ENCODE measurements at regions not wholly inside any gene's neighbourhood (a gene's known extent, or its start where the extent isn't known, plus 50 kb on each side); places are given as distances from the start of the nearest gene placed in this dataset.

DNA sequence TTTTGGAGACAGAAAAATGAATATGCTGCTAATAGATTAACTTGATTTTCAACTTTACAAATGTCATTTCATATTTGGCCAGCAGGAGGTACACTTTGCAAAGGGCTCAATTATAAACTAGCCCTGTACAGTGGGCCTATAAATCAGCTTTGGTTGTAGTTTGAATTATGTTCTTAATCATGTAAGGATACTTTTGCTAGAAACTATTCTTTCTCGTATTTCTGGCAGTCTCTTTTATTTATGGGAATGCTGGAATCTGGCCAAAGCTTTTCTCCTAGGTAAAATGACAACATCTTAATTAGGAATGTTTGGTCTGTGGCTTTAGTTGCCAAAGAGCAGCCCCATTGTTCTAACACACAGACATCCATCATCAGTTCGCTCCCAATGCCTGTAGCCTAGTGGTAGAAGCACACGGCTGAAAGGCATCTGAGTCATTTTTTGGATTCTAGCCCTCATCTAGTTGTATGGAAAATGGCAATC, 1322.3 kb upstream of the SEL1L start:
- CTCF ChIA-PET, result interaction anchor here (0.5 kb wide), 1 partner anchor 132 kb away, joined by 5 read pairs; no protein-coding TSS in a partner anchor

DNA sequence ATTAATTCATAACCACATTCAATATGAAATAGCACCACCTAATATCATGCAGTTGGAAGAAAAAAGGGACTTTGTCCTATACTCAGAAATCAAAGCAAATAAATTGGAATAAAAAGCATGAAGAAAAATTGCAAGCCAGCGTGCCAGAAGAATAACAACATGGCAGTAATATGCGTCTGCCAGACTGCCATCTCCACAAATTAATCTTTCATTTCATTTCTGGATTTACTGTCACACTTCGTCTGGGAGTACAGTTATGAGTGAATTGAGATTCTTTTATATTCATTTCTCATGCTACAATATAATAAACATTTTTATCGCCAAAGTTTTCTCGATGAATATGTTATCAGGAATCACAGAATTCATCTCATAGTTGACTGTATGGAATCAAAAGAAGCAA, 1327.7 kb upstream of the SEL1L start:
- no peak for DNase-seq (ENCODE audit: extremely low spot score)
- ChIA-PET POLR2A (no interaction called here), CTCF (no interaction called here)
- TF ChIP-seq ARNT (IDR thresholded peaks at IDR 0.05) (no peak), FOXA1 (IDR thresholded peaks at IDR 0.05) (no peak), LEF1 (IDR thresholded peaks at IDR 0.05; ENCODE audit: borderline replicate concordance) (no peak), L3MBTL2 (conservative IDR thresholded peaks at IDR 0.05) (no peak), SP1 (IDR thresholded peaks at IDR 0.05) (no peak), CTBP1 (IDR thresholded peaks at IDR 0.05; ENCODE audit: borderline replicate concordance) (no peak), NFRKB (IDR thresholded peaks at IDR 0.05) (no peak), HDGF (IDR thresholded peaks at IDR 0.05; ENCODE audit: borderline replicate concordance) (no peak), TARDBP (IDR thresholded peaks at IDR 0.05) (no peak), FOXM1 (IDR thresholded peaks at IDR 0.05; ENCODE audit: borderline replicate concordance) (no peak), ZNF384 (IDR thresholded peaks at IDR 0.05) (no peak), ELF4 (IDR thresholded peaks at IDR 0.05) (no peak), FOXK2 (IDR thresholded peaks at IDR 0.05) (no peak), SUZ12 (IDR thresholded peaks at IDR 0.05) (no peak), BHLHE40 (IDR thresholded peaks at IDR 0.05; ENCODE audit: borderline replicate concordance) (no peak)
- TF ChIP-seq, protein P1, sequence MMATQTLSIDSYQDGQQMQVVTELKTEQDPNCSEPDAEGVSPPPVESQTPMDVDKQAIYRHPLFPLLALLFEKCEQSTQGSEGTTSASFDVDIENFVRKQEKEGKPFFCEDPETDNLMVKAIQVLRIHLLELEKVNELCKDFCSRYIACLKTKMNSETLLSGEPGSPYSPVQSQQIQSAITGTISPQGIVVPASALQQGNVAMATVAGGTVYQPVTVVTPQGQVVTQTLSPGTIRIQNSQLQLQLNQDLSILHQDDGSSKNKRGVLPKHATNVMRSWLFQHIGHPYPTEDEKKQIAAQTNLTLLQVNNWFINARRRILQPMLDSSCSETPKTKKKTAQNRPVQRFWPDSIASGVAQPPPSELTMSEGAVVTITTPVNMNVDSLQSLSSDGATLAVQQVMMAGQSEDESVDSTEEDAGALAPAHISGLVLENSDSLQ (IDR thresholded peaks at IDR 0.05), result no peak

More for the DNA sequence above, 1322.3 kb upstream of the SEL1L start:
- POLR2A ChIA-PET, result no interaction called here
- TF ChIP-seq CTBP1 (IDR thresholded peaks at IDR 0.05; ENCODE audit: borderline replicate concordance) (no peak), SUZ12 (IDR thresholded peaks at IDR 0.05) (no peak), HDGF (IDR thresholded peaks at IDR 0.05; ENCODE audit: borderline replicate concordance) (no peak), FOXM1 (IDR thresholded peaks at IDR 0.05; ENCODE audit: borderline replicate concordance) (no peak), BHLHE40 (IDR thresholded peaks at IDR 0.05; ENCODE audit: borderline replicate concordance) (no peak), ARNT (IDR thresholded peaks at IDR 0.05) (no peak), NFRKB (IDR thresholded peaks at IDR 0.05) (no peak), SP1 (IDR thresholded peaks at IDR 0.05) (no peak), L3MBTL2 (conservative IDR thresholded peaks at IDR 0.05) (no peak), ZNF384 (IDR thresholded peaks at IDR 0.05) (no peak)
- TF ChIP-seq, protein P1 (IDR thresholded peaks at IDR 0.05), result no peak
- no peak for DNase-seq (ENCODE audit: extremely low spot score)

DNA sequence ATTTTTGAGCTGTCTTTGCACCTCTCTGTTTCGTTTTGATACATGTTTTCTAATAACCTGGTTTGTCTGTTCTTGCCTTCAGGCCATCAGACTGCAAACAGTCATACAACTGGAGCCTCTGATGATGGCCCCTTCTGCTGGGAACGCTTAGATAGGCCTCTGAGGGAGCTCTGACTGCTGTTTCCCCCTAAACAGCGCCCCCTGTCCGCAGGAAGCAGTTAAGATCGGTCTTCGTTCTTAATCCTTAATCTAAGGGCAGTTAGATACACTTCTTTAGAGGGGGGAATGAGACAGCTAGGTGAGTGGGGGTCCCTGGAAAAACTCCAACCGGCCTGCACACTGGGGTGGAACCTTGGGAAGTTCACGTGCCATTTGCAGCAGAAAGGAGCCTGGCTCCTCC, 1338.8 kb upstream of the SEL1L start:
- POLR2A ChIA-PET, result no interaction called here
- CTCF ChIA-PET, result no interaction called here
- no peak for TF ChIP-seq BHLHE40 (IDR thresholded peaks at IDR 0.05; ENCODE audit: borderline replicate concordance)
- TF ChIP-seq FOXM1 (IDR thresholded peaks at IDR 0.05; ENCODE audit: borderline replicate concordance), result no peak
- TF ChIP-seq SP1 (IDR thresholded peaks at IDR 0.05), result no peak
- TF ChIP-seq CTBP1 (IDR thresholded peaks at IDR 0.05; ENCODE audit: borderline replicate concordance), result no peak
- no peak for TF ChIP-seq TARDBP (IDR thresholded peaks at IDR 0.05)
- TF ChIP-seq, protein P1 (IDR thresholded peaks at IDR 0.05), result no peak
- no peak for TF ChIP-seq ELF4 (IDR thresholded peaks at IDR 0.05)
- no peak for TF ChIP-seq HDGF (IDR thresholded peaks at IDR 0.05; ENCODE audit: borderline replicate concordance)
- no peak for TF ChIP-seq ZNF384 (IDR thresholded peaks at IDR 0.05)
- TF ChIP-seq FOXK2 (IDR thresholded peaks at IDR 0.05), result no peak
- TF ChIP-seq LEF1 (IDR thresholded peaks at IDR 0.05; ENCODE audit: borderline replicate concordance), result no peak
- TF ChIP-seq L3MBTL2 (conservative IDR thresholded peaks at IDR 0.05), result no peak
- no peak for TF ChIP-seq FOXA1 (IDR thresholded peaks at IDR 0.05)
- no peak for TF ChIP-seq NFRKB (IDR thresholded peaks at IDR 0.05)
- no peak for TF ChIP-seq ARNT (IDR thresholded peaks at IDR 0.05)
- no peak for TF ChIP-seq SUZ12 (IDR thresholded peaks at IDR 0.05)
- no peak for DNase-seq (ENCODE audit: extremely low spot score)

DNA sequence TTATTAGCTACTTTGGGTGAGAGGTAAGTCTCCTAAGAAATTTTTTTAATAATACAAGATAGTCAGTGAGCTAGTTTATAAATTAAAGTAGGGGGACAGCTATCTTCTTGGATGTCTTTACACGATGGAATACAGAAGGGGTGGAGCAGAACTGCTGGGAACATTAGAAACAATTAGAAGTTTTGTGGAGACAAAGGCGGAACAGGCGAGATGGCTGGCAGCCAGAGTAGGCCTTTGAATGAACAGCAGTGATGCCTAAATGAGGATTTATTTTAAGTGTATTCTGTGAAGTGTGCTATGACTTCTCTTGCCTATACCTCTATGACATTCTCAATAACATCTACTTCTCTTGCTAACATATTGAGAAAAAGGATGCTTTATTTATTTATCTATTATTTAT, 1345.3 kb upstream of the SEL1L start:
- CTCF ChIA-PET, result no interaction called here
- TF ChIP-seq CTBP1 (IDR thresholded peaks at IDR 0.05; ENCODE audit: borderline replicate concordance) (no peak), SUZ12 (IDR thresholded peaks at IDR 0.05) (no peak), TARDBP (IDR thresholded peaks at IDR 0.05) (no peak), LEF1 (IDR thresholded peaks at IDR 0.05; ENCODE audit: borderline replicate concordance) (no peak)
- POLR2A ChIA-PET, result no interaction called here
- DNase-seq (ENCODE audit: extremely low spot score), result no peak

DNA sequence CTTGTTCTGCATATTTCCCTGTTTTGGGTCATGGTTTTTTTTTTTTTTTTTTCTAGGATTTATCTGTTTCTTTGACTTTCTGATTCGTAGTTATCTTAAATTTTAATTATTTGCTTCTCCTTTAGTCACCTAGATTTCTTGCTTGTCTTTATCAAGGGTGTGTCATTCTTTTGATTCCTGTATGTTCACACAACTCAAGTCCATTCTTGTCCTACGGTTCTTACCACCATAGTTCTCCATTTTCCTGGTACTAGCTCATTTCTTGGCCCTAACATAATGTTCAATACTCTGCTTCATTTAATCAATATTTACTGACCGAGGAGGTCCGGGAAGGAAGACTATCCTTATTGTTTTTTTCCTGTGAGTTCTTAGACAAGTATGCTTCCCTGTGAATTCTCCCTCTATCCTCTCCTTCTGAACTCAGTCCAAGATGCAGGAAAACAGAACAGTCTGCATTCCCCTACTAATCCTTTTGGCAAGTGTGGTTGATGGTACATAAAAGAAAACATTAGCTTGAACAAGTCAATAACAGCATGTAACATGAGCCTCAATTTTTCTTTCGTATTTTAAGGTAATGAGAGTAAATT, 1346.4 kb upstream of the SEL1L start:
- POLR2A ChIA-PET, result no interaction called here
- no peak for TF ChIP-seq FOXA1 (IDR thresholded peaks at IDR 0.05)
- TF ChIP-seq, protein P1 (IDR thresholded peaks at IDR 0.05), result no peak
- TF ChIP-seq CTBP1 (IDR thresholded peaks at IDR 0.05; ENCODE audit: borderline replicate concordance), result no peak
- no peak for TF ChIP-seq NFRKB (IDR thresholded peaks at IDR 0.05)
- TF ChIP-seq L3MBTL2 (conservative IDR thresholded peaks at IDR 0.05), result no peak
- TF ChIP-seq ZNF384 (IDR thresholded peaks at IDR 0.05), result no peak
- no peak for TF ChIP-seq FOXK2 (IDR thresholded peaks at IDR 0.05)
- no peak for TF ChIP-seq SUZ12 (IDR thresholded peaks at IDR 0.05)
- TF ChIP-seq HDGF (IDR thresholded peaks at IDR 0.05; ENCODE audit: borderline replicate concordance), result no peak
- no peak for TF ChIP-seq FOXM1 (IDR thresholded peaks at IDR 0.05; ENCODE audit: borderline replicate concordance)
- TF ChIP-seq SP1 (IDR thresholded peaks at IDR 0.05), result no peak
- no peak for TF ChIP-seq BHLHE40 (IDR thresholded peaks at IDR 0.05; ENCODE audit: borderline replicate concordance)
- TF ChIP-seq ELF4 (IDR thresholded peaks at IDR 0.05), result no peak
- TF ChIP-seq LEF1 (IDR thresholded peaks at IDR 0.05; ENCODE audit: borderline replicate concordance), result no peak
- no peak for TF ChIP-seq ARNT (IDR thresholded peaks at IDR 0.05)
- TF ChIP-seq TARDBP (IDR thresholded peaks at IDR 0.05), result no peak
- CTCF ChIA-PET, result no interaction called here
- no peak for DNase-seq (ENCODE audit: extremely low spot score)
